ENCODE measurements at regions not wholly inside any gene's neighbourhood (a gene's known extent, or its start where the extent isn't known, plus 50 kb on each side); places are given as distances from the start of the nearest gene placed in this dataset.

DNA sequence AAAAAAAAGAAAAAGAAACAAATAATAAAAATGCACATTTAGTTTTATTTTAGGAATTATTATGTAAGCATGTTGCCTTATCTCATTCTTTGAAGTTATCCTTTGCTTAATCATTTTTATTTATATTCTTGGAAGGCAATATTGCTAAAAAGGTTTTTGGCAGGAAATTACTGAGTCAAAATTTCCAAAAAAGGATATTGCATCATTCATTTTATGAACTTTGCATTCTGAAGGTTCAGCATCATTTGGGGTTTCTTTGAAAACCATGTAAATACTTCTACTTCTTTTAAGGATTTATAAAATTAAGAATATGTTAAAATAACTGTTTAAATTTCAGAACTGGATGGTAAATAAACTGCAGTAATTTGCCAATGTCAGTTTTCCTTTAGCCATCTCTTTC is 94.2 kb upstream of the CTNND2 start:
- TF ChIP-seq, protein P1, sequence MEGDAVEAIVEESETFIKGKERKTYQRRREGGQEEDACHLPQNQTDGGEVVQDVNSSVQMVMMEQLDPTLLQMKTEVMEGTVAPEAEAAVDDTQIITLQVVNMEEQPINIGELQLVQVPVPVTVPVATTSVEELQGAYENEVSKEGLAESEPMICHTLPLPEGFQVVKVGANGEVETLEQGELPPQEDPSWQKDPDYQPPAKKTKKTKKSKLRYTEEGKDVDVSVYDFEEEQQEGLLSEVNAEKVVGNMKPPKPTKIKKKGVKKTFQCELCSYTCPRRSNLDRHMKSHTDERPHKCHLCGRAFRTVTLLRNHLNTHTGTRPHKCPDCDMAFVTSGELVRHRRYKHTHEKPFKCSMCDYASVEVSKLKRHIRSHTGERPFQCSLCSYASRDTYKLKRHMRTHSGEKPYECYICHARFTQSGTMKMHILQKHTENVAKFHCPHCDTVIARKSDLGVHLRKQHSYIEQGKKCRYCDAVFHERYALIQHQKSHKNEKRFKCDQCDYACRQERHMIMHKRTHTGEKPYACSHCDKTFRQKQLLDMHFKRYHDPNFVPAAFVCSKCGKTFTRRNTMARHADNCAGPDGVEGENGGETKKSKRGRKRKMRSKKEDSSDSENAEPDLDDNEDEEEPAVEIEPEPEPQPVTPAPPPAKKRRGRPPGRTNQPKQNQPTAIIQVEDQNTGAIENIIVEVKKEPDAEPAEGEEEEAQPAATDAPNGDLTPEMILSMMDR (IDR thresholded peaks at IDR 0.05) = no peak
- Histone ChIP-seq H3K27ac (replicated peaks in 1 of 4) (no peak overlapping the region), H3K27me3 (no peaks in the 10 kb centered on the region), H3K4me3 (no peak overlapping the region), H3K9me3 (peaks cover 0 to 6% (median 0%) of the 10 kb centered on the region in 4 donors), H3K4me1 (no peaks in the 10 kb centered on the region), H3K36me3 (no peaks in the 10 kb centered on the region)
- no peak for DNase-seq (ENCODE audit: extremely low spot score)
- intact Hi-C loops (cut with DNase I) = no loop called here

DNA sequence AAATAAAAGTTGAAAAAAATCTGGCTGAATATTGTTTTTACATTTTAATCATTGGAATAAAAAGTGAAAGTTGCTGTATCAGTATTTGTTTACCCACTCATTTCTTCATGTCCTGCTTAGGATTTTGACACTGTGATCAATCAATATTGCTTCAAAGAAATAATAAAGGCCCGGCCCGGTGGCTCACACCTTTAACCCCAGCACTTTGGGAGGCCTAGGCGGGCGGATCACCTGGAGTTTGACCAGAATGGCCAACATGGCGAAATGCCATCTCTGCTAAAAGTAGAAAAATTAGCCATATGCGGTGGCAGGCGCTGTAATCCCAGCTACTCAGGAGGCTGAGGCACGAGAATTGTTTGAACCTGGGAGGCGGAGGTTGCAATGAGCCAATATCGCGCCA is 93.7 kb upstream of the CTNND2 start:
- H3K9me3 ChIP-seq = peaks cover 0 to 6% (median 0%) of the 10 kb centered on the region in 4 donors
- no peaks in the 10 kb centered on the region for H3K27me3 ChIP-seq
- no peaks in the 10 kb centered on the region for H3K4me1 ChIP-seq
- DNase-seq (ENCODE audit: extremely low spot score) = no peak
- no peak overlapping the region for H3K4me3 ChIP-seq
- H3K36me3 ChIP-seq = no peaks in the 10 kb centered on the region
- TF ChIP-seq, protein P1 (IDR thresholded peaks at IDR 0.05) = no peak
- TF ChIP-seq POLR2AphosphoS5 (IDR thresholded peaks at IDR 0.05) = no peak
- no peak for TF ChIP-seq EP300 (IDR thresholded peaks at IDR 0.05)
- no peak for TF ChIP-seq POLR2A (IDR thresholded peaks at IDR 0.05; ENCODE audit: low read depth)
- intact Hi-C loops (cut with DNase I) = no loop called here
- H3K27ac ChIP-seq (replicated peaks in 1 of 4) = no peak overlapping the region
- 94% methylated on average over 11 of the region's 11 CpGs for WGBS

DNA sequence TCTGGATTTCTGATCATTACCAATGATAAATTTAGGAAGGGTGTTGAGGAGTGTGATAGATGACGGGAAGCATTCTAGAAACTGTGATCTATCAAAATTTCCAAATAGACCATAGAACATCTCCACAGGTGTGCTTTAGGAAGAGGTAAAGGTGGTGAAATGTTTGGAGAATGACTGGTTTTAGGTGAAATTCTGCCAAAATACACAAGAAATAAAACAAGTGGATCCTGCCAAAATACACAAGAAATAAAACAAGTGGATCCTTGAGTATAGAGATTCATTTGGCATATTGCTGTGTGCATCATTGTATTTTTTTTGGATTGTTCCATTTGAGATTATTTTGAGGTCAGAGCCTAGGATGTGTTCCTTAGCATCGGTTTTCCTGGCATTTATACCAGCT is 88.3 kb upstream of the CTNND2 start:
- TF ChIP-seq POLR2A (IDR thresholded peaks at IDR 0.05; ENCODE audit: low read depth) (no peak), EP300 (IDR thresholded peaks at IDR 0.05) (no peak), POLR2AphosphoS5 (IDR thresholded peaks at IDR 0.05) (no peak)
- TF ChIP-seq, protein P1 (IDR thresholded peaks at IDR 0.05) = no peak
- no peaks in the 10 kb centered on the region for H3K4me1 ChIP-seq
- no peaks in the 10 kb centered on the region for H3K36me3 ChIP-seq
- no peaks in the 10 kb centered on the region for H3K9me3 ChIP-seq
- intact Hi-C loops (cut with DNase I) = no loop called here
- WGBS = 91% methylated on average over 2 of the region's 2 CpGs
- H3K27ac ChIP-seq (replicated peaks in 1 of 4) = no peak overlapping the region
- H3K27me3 ChIP-seq = no peaks in the 10 kb centered on the region
- H3K4me3 ChIP-seq = no peak overlapping the region
- DNase-seq (ENCODE audit: extremely low spot score) = no peak

- intact Hi-C loops (cut with DNase I) = no loop called here
- DNase-seq (ENCODE audit: extremely low spot score) = no peak
- Histone ChIP-seq H3K36me3 (no peaks in the 10 kb centered on the region), H3K4me1 (no peaks in the 10 kb centered on the region), H3K27ac (replicated peaks in 1 of 4) (no peak overlapping the region), H3K9me3 (no peaks in the 10 kb centered on the region), H3K4me3 (no peak overlapping the region), H3K27me3 (no peaks in the 10 kb centered on the region)
- TF ChIP-seq POLR2A (IDR thresholded peaks at IDR 0.05; ENCODE audit: low read depth) (no peak), EP300 (IDR thresholded peaks at IDR 0.05) (no peak), POLR2AphosphoS5 (IDR thresholded peaks at IDR 0.05) (no peak)
- TF ChIP-seq, protein P1 (IDR thresholded peaks at IDR 0.05) = no peak
- WGBS = 63% methylated on average over 2 of the region's 2 CpGs
These were observed 81.7 kb upstream of the CTNND2 start for GRCh38 chr5:11985993-11986392.

DNA sequence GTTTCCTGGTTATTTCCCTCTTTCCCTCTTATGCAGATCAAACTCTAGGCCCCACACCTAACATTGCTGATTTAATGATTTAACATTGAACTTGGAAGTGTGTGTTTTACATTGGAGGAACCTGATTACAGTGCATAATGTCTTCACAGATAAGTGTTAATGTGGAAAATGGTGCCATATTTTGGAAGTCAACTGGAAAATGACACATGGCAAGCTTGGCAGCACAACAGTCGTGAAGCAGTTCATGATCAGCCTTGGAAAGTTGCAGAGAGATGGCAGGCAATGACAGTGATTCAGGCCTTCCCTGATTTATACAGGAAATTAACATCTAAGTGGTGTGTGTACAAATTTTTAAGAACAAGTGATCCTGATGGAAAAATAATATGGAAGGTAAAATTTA is 80.0 kb upstream of the CTNND2 start:
- WGBS = 75% methylated on average over 1 of the region's 1 CpG
- no peak for DNase-seq (ENCODE audit: extremely low spot score)
- Histone ChIP-seq H3K4me1 (no peaks in the 10 kb centered on the region), H3K27me3 (no peaks in the 10 kb centered on the region), H3K36me3 (no peaks in the 10 kb centered on the region), H3K27ac (replicated peaks in 1 of 4) (no peak overlapping the region), H3K4me3 (no peak overlapping the region), H3K9me3 (no peaks in the 10 kb centered on the region)
- TF ChIP-seq POLR2AphosphoS5 (IDR thresholded peaks at IDR 0.05) = no peak
- TF ChIP-seq, protein P1 (IDR thresholded peaks at IDR 0.05) = no peak
- TF ChIP-seq EP300 (IDR thresholded peaks at IDR 0.05) = no peak
- TF ChIP-seq POLR2A (IDR thresholded peaks at IDR 0.05; ENCODE audit: low read depth) = no peak
- intact Hi-C loops (cut with DNase I) = no loop called here

All from esophagus muscularis mucosa (tissue), 4 donors.